GM18951 (cell line): ENCODE measurements at regions not wholly inside any gene's neighbourhood (a gene's known extent, or its start where the extent isn't known, plus 50 kb on each side); places are given as distances from the start of the nearest gene placed in this dataset.

Experiments
- POLR2A ChIP-seq: IDR thresholded peaks from 4 replicates; pipeline ENCODE4 v1.6.1; 2011; ENCODE audit warnings: mild to moderate bottlenecking; ENCODE audit not compliant: insufficient read length, insufficient read depth; ENCODE audit errors: extremely low read depth
- in situ Hi-C: fragments of 300-500 bp; cut with MboI; formaldehyde crosslinking; loops from one replicate; pipeline ENCODE4 v1.12.0; 2022; ENCODE audit warnings: low sequenced_read_pairs, mixed read lengths, inconsistent platforms; ENCODE audit not compliant: unreplicated experiment

GRCh38 chr12:91952916-91953315, 192.7 kb downstream of the BTG1 start:
- TF ChIP-seq POLR2A, result no peak
- in situ Hi-C loops, result no loop called here

- TF ChIP-seq POLR2A, result no peak
- in situ Hi-C loops, result no loop called here
These were observed 194.1 kb downstream of the BTG1 start for GRCh38 chr12:91951571-91951970.

- in situ Hi-C loops, result no loop called here
These were observed 197.1 kb downstream of the BTG1 start for GRCh38 chr12:91948504-91948903.

GRCh38 chr12:91947459-91947858, 198.2 kb downstream of the BTG1 start:
- TF ChIP-seq POLR2A, result no peak
- in situ Hi-C loops, result no loop called here

More at GRCh38 chr12:91948504-91948903, 197.1 kb downstream of the BTG1 start:
- TF ChIP-seq POLR2A, result no peak

GRCh38 chr12:91944637-91945036, 201.0 kb downstream of the BTG1 start:
- TF ChIP-seq POLR2A, result no peak

GRCh38 chr12:91940826-91941570, 204.6 kb downstream of the BTG1 start:
- in situ Hi-C loops, result no loop called here
- no peak for TF ChIP-seq POLR2A

More at GRCh38 chr12:91944637-91945036, 201.0 kb downstream of the BTG1 start:
- in situ Hi-C loops, result no loop called here

- in situ Hi-C loops, result no loop called here
- no peak for TF ChIP-seq POLR2A
These were observed 205.3 kb downstream of the BTG1 start for GRCh38 chr12:91940322-91940721.

GRCh38 chr12:91937706-91938105, 207.9 kb downstream of the BTG1 start:
- TF ChIP-seq POLR2A, result no peak
- in situ Hi-C loops, result no loop called here

GRCh38 chr12:91937009-91937408, 208.6 kb downstream of the BTG1 start:
- no peak for TF ChIP-seq POLR2A
- in situ Hi-C loops, result no loop called here

- no peak for TF ChIP-seq POLR2A
These were observed 210.3 kb downstream of the BTG1 start for GRCh38 chr12:91935296-91935695.

GRCh38 chr12:91931111-91931510, 214.5 kb downstream of the BTG1 start:
- in situ Hi-C loops, result no loop called here

More at GRCh38 chr12:91935296-91935695, 210.3 kb downstream of the BTG1 start:
- in situ Hi-C loops, result no loop called here

GRCh38 chr12:91928501-91928900, 217.1 kb downstream of the BTG1 start:
- TF ChIP-seq POLR2A, result no peak
- in situ Hi-C loops, result no loop called here

More at GRCh38 chr12:91931111-91931510, 214.5 kb downstream of the BTG1 start:
- TF ChIP-seq POLR2A, result no peak

- in situ Hi-C loops, result no loop called here
- TF ChIP-seq POLR2A, result no peak
These were observed 218.8 kb downstream of the BTG1 start for GRCh38 chr12:91926848-91927247.

GRCh38 chr12:91924827-91925226, 220.8 kb downstream of the BTG1 start:
- in situ Hi-C loops, result no loop called here
- no peak for TF ChIP-seq POLR2A

- in situ Hi-C loops, result no loop called here
- TF ChIP-seq POLR2A, result no peak
These were observed 221.8 kb downstream of the BTG1 start for GRCh38 chr12:91923864-91924263.

- in situ Hi-C loops, result no loop called here
- no peak for TF ChIP-seq POLR2A
These were observed 223.0 kb downstream of the BTG1 start for GRCh38 chr12:91922674-91923073.
